ENCODE measurements at regions not wholly inside any gene's neighbourhood (a gene's known extent, or its start where the extent isn't known, plus 50 kb on each side); places are given as distances from the start of the nearest gene placed in this dataset.
"Not testable (repeated sequence)": the region's sequence is repeated elsewhere in the genome, so short reads cannot be mapped to it uniquely, and the experiment has no call there.

GRCh38 chr2:52386433-52387030 lies 1354.6 kb upstream of the NRXN1 start:
- DNase-seq (ENCODE audit: low read depth) = no peak

GRCh38 chr2:52383541-52383940 lies 1351.6 kb upstream of the NRXN1 start:
- DNase-seq (ENCODE audit: low read depth) = no peak

DNA sequence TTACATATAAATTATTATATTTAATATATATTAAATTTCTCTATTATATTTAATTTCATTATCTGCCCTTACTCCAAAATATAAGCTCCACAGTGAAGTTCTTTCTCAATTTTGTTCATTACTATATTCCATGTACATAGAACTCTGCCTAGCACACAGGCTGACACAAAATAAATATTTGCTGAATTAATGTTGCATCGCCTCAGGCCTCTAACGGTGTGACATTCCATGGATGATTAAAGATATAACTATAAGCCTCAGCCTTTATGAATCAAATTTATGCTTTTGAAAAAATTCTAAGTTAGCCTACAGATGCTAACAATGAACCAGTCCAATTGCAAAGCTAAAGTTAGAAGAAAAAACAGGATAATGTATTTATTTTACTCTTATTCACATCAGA lies 1337.2 kb upstream of the NRXN1 start:
- DNase-seq (ENCODE audit: low read depth) = no peak

DNA sequence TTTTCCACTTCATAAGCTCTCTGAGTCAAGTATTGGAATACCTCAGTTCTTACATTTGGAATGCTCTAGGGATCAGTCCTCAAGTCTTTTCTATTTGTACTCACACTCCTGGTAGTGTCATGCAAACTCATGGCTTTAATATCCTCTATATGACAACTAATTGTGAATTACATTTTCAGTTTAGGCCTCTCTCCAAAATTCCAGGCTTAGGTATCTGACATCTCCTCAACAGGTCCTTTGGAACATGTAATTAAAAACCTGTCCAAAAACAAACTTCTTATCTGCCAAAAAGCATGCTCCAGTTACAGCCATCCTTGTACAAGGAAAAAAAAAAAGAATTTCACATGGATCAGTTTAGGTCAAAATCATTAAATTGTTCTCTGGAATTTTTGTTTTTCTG lies 1336.2 kb upstream of the NRXN1 start:
- no peak for DNase-seq (ENCODE audit: low read depth)

DNA sequence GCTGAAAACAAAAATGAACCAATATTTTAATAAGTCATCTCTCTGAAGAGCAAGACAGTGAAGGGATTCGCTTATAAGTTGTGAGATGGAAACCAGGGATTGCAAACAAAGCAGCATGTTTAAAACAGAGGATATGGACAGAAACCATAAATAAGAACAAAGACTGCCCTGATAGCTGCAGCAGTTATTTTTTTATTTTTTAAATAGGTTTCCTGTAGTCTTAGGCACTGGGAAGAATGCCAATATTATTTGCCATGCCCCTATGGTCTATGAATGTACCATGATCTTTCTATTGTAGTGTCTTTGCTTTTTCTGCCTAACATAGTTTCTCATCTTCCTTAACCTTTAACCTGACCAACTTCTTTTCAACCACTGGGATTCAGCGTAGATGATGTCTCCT lies 1334.0 kb upstream of the NRXN1 start:
- DNase-seq (ENCODE audit: low read depth) = no peak

DNA sequence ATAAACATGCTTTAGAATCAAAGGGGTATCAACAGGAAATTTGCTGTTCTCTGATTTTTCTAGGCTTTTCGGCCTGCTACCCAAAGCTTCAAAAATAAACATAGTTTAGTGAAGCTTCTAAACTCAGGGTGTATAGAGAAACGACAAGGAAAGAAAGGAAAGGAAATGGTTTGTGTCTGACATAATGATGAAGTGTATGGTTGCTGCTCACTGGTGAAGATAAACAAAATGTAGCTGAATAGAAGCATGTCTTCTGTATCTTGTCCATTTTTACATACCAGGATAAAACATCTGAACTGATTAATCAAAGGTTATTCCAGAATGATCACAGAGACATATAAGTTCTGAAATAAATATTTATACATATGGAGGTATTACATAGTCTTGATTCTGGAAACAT lies 1324.6 kb upstream of the NRXN1 start:
- no peak for DNase-seq (ENCODE audit: low read depth)

DNA sequence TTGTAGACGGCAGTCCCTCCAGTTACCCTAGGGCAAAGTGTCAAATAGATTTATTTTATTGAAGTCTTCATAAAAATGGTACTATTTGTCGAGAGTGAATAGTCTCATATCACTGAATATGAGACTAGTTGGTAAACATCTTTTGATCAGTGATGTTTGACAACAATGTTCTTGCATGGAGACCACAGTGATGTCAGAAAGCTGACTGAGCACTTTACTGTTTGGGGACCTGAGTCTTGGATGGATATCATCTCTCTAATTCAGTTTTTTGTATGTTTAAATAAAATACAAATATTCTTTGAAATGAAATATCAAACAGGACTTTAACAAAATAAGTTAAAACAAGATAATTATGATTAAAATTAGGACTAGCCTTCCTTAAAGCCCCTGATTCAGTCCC lies 1315.4 kb upstream of the NRXN1 start:
- DNase-seq (ENCODE audit: low read depth) = no peak

DNA sequence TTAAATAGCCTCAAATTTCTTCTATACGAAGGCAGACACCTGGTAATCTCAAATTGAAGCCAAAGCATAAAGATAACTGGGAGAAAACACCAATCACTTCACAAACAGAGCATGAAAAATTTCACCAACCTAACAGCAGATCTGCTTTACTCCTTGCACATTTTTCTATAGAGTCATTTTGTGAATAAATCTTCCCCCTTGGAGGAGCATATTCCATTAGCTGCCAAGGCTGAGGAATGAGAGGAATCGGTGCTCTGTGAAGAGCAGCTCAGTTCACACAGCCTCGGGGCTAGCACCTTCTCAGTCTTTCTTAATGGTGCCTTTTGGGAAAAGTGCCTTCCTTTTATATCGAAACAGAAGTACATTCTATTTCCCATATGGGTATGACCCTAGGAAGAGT lies 1313.7 kb upstream of the NRXN1 start:
- no peak for DNase-seq (ENCODE audit: low read depth)

DNA sequence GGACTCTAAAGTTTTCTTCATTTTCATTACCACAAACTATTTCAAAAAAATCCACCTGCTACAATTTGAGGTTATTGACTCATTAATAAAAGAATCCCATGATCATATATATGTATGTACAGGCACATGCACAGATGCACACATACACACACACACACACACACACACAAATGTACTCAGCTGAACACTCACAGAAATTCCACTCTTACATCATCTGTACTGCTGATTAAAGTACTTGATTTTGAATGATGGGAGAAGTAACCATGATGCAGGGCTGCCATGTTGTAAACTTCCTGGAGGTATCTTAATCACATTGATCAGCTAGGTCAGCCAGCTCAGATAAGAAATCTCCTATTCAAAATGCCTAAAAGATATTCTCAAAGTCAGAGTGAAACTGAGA lies 1313.2 kb upstream of the NRXN1 start:
- no peak for DNase-seq (ENCODE audit: low read depth)

- DNase-seq (ENCODE audit: low read depth) = no peak
These were observed 1311.9 kb upstream of the NRXN1 start for GRCh38 chr2:52343706-52344266.

GRCh38 chr2:52343010-52343409 lies 1311.1 kb upstream of the NRXN1 start:
- no peak for DNase-seq (ENCODE audit: low read depth)

GRCh38 chr2:52342458-52342857 lies 1310.5 kb upstream of the NRXN1 start:
- DNase-seq (ENCODE audit: low read depth) = peak; percentile 69

DNA sequence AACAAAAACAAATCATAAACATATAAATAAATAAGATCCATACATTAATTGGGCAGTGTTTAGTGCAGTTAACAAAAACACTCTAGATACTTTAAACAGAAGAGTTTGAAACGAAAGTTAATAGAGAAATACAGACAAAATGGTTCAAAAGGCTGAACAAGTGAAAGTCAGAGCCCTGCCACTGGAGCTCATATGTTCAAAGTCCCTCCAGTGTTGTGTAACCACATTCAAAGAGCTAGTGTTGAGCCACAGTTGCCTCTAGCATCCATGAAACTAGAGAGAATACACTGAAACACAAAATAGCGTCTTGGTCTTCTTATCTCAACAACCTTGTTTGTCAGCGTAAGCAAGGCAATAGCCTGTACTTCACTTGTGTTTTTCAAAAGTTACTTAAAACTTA lies 1309.8 kb upstream of the NRXN1 start:
- DNase-seq (ENCODE audit: low read depth) = no peak

DNA sequence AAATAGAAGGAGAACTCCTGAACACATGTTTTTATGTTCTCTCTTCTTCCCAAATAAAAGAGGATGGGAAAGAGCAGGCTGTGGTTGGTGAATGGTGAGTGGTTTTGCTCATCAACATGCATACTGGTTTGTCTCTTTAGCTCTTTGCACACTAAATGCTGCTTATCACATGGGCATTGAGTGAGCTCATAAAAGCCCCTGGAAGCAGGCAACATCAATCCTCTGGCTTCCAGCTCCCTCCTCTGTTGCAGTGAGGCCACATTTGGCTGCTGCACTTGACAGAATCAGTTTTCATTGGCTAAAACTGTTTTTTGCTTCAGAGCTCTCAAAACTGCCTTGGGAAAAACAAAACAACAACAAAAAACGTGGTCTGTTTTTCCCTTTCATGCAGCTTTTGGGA lies 1308.2 kb upstream of the NRXN1 start:
- DNase-seq (ENCODE audit: low read depth) = no peak

DNA sequence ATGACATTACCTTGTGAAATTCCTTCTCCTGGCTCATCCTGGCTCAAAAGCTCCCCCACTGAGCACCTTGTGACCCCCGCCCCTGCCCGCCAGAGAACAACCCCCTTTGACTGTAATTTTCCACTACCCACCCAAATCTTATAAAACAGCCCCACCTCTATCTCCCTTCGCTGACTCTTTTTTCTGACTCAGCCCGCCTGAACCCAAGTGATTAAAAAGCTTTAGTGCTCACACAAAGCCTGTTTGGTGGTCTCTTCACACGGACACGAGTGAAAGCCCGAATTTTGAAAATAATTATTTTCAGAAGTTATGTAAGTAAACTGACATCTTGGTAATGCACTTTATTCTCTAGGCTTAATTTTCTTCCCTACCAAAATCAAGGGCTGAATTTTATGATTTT lies 1305.9 kb upstream of the NRXN1 start:
- not testable (repeated sequence) for DNase-seq (ENCODE audit: low read depth)

- DNase-seq (ENCODE audit: low read depth) = peak; percentile 62
These were observed 1305.0 kb upstream of the NRXN1 start for GRCh38 chr2:52336951-52337350.

GRCh38 chr2:52335727-52336126 lies 1303.8 kb upstream of the NRXN1 start:
- no peak for DNase-seq (ENCODE audit: low read depth)

DNA sequence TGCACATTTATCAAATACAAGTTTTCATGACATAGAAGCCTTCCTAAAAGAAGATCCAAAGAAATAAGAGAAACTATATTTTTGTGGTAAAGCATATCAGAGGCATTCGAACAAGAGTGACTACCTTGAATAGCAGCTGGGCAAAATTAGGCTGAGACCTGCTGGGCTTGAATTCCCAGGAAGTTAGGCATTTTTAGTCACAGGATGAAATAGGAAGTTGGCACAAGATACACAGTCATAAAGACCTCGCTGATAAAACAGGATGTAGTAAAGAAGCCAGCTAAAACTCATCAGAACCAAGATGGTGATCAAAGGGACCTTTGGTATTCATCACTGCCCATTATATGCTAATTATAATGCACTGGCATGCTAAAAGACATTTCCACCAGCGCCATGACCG lies 1302.3 kb upstream of the NRXN1 start:
- no peak for DNase-seq (ENCODE audit: low read depth)

- DNase-seq (ENCODE audit: low read depth) = no peak
These were observed 1295.7 kb upstream of the NRXN1 start for GRCh38 chr2:52327641-52328040.

DNA sequence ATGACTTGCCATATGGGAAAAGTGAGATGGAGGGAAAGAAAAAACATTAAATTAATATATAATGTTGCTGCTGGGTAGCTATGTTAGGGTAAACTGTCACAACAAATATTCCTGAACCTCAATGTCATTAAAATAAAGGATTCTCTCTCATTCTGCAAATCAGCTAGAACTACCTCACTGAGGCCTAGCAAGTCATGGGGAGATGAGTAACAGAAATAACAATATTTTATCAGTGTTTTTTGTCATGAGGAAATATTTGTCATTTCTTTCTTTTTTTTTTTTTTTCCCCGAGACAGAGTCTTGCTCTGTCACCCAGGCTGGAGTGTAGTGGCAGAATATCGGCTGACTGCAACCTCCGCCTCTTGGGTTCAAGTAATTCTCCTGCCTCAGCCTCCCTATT lies 1282.3 kb upstream of the NRXN1 start:
- no peak for DNase-seq (ENCODE audit: low read depth)

- DNase-seq (ENCODE audit: low read depth) = no peak
These were observed 1280.6 kb upstream of the NRXN1 start for GRCh38 chr2:52312486-52312885.

DNA sequence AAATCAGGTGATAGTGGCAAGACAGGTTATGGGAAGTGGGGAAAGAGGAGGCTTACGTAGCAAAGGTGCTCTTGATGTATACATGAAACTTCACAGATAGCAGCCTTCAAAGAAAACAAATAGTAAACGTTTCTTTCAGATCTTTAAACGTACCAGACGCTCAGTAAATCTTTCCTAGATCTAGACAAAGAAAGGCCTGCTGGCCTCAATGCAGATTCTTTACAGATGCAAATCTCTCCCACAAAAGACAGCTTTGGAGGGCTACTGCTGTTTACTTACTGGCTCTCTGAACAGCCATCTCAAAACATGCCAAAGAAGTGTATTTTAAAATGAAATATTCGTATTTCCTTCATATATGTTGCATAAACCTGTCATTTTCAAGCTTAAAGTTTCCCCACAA lies 1279.9 kb upstream of the NRXN1 start:
- no peak for DNase-seq (ENCODE audit: low read depth)

GRCh38 chr2:52308156-52308555 lies 1276.2 kb upstream of the NRXN1 start:
- DNase-seq (ENCODE audit: low read depth) = no peak

DNA sequence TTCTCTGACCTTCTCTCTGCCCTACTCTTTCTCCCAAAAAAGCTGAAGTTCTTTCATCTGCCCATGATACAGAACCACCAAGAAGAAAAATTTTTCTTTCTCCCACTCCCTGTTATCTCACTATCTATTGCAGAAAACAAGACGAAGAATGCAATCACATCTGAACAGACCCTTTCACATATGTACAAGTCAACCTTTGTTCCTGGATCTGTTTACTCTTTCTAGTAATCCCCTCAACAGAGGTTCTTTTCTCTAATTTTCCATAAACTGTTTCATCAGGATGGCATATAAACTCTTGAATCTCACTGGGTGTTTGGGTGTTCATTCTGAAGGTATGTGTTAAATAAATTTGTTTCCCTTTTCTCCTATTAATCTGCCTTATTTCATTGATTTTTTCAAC lies 1262.7 kb upstream of the NRXN1 start:
- no peak for DNase-seq (ENCODE audit: low read depth)

DNA sequence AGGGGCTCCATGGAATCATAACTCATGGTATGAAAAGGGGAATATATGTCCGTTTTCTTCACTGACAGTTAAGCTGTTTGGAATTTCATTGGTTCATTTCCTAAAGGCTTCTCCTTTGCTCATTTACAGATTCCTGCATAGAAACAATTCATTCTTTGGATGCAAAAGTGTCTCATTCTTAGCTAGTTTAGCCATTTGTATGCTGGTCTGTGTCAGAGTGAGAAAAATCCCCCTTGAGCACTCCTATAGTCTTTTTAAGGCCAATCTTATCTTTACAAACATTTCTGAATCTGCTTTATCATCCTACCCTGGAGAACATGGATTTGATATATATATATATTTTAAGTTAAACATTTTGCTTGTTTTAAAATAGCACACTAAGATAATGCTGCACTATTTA lies 1260.9 kb upstream of the NRXN1 start:
- DNase-seq (ENCODE audit: low read depth) = no peak
